HG03354 (cell line): ENCODE measurements at regions not wholly inside any gene's neighbourhood (a gene's known extent, or its start where the extent isn't known, plus 50 kb on each side); places are given as distances from the start of the nearest gene placed in this dataset.
"Not testable (repeated sequence)": the region's sequence is repeated elsewhere in the genome, so short reads cannot be mapped to it uniquely, and the experiment has no call there.

Experiments
- ATAC-seq: cut with Tn5 transposase; IDR thresholded peaks from one replicate; pipeline ENCODE4 v1.9.1; 2021; ENCODE audit warnings: mild to moderate bottlenecking; ENCODE audit not compliant: unreplicated experiment, poor library complexity, severe bottlenecking

- ATAC-seq: no peak
Measured at GRCh38 chr18:28767201-28767600, 590.3 kb upstream of the CDH2 start.

- no peak for ATAC-seq
Measured at GRCh38 chr18:28766721-28767120, 589.8 kb upstream of the CDH2 start.

GRCh38 chr18:28766027-28766426, 589.1 kb upstream of the CDH2 start:
- no peak for ATAC-seq

- ATAC-seq: no peak
Measured at GRCh38 chr18:28760299-28760698, 583.4 kb upstream of the CDH2 start.

GRCh38 chr18:28757466-28758008, 580.6 kb upstream of the CDH2 start:
- no peak for ATAC-seq

GRCh38 chr18:28743115-28743514, 566.2 kb upstream of the CDH2 start:
- ATAC-seq: no peak

- no peak for ATAC-seq
Measured at GRCh38 chr18:28740575-28740974, 563.6 kb upstream of the CDH2 start.

GRCh38 chr18:28736951-28737350, 560.0 kb upstream of the CDH2 start:
- no peak for ATAC-seq

GRCh38 chr18:28736223-28736622, 559.3 kb upstream of the CDH2 start:
- no peak for ATAC-seq

GRCh38 chr18:28735731-28736130, 558.8 kb upstream of the CDH2 start:
- no peak for ATAC-seq

GRCh38 chr18:28729321-28729720, 552.4 kb upstream of the CDH2 start:
- no peak for ATAC-seq

- ATAC-seq: no peak
Measured at GRCh38 chr18:28728891-28729290, 552.0 kb upstream of the CDH2 start.

- ATAC-seq: not testable (repeated sequence)
Measured at GRCh38 chr18:28727189-28727588, 550.3 kb upstream of the CDH2 start.

- ATAC-seq: no peak
Measured at GRCh38 chr18:28725876-28726275, 548.9 kb upstream of the CDH2 start.

- no peak for ATAC-seq
Measured at GRCh38 chr18:28723506-28723905, 546.6 kb upstream of the CDH2 start.

GRCh38 chr18:28718696-28719095, 541.8 kb upstream of the CDH2 start:
- ATAC-seq: no peak

- no peak for ATAC-seq
Measured at GRCh38 chr18:28716338-28716737, 539.4 kb upstream of the CDH2 start.

GRCh38 chr18:28715206-28715605, 538.3 kb upstream of the CDH2 start:
- no peak for ATAC-seq

GRCh38 chr18:28714498-28714897, 537.6 kb upstream of the CDH2 start:
- ATAC-seq: no peak

GRCh38 chr18:28712796-28713425, 536.0 kb upstream of the CDH2 start:
- no peak for ATAC-seq

GRCh38 chr18:28712172-28712571, 535.2 kb upstream of the CDH2 start:
- no peak for ATAC-seq

GRCh38 chr18:28711096-28711495, 534.2 kb upstream of the CDH2 start:
- no peak for ATAC-seq
